ENCODE measurements at regions not wholly inside any gene's neighbourhood (a gene's known extent, or its start where the extent isn't known, plus 50 kb on each side); places are given as distances from the start of the nearest gene placed in this dataset.
"Not testable (repeated sequence)": the region's sequence is repeated elsewhere in the genome, so short reads cannot be mapped to it uniquely, and the experiment has no call there.

- DNase-seq = no peak
Observed at GRCh38 chr5:13212886-13213285, 731.6 kb downstream of the DNAH5 start.

- no peak for DNase-seq
Observed at GRCh38 chr5:13211064-13211463, 733.4 kb downstream of the DNAH5 start.

GRCh38 chr5:13207112-13207511, 737.4 kb downstream of the DNAH5 start:
- DNase-seq = no peak

GRCh38 chr5:13201022-13201421, 743.5 kb downstream of the DNAH5 start:
- no peak for DNase-seq

GRCh38 chr5:13198226-13198625, 746.3 kb downstream of the DNAH5 start:
- DNase-seq = not testable (repeated sequence)

GRCh38 chr5:13189532-13189931, 755.0 kb downstream of the DNAH5 start:
- peak; percentile 62 for DNase-seq

- DNase-seq = peak; percentile 89
Observed at GRCh38 chr5:13188371-13188770, 756.1 kb downstream of the DNAH5 start.

GRCh38 chr5:13187186-13187585, 757.3 kb downstream of the DNAH5 start:
- DNase-seq = no peak

GRCh38 chr5:13186177-13186576, 758.3 kb downstream of the DNAH5 start:
- peak; percentile 92 for DNase-seq

- no peak for DNase-seq
Observed at GRCh38 chr5:13179407-13180087, 764.9 kb downstream of the DNAH5 start.

- DNase-seq = no peak
Observed at GRCh38 chr5:13143630-13144029, 800.9 kb downstream of the DNAH5 start.

GRCh38 chr5:13143214-13143613, 801.3 kb downstream of the DNAH5 start:
- DNase-seq = no peak

GRCh38 chr5:13133951-13134350, 810.5 kb downstream of the DNAH5 start:
- DNase-seq = no peak

- peak; percentile 17 for DNase-seq
Observed at GRCh38 chr5:13115476-13115875, 829.0 kb downstream of the DNAH5 start.

- no peak for DNase-seq
Observed at GRCh38 chr5:13108265-13108664, 836.2 kb downstream of the DNAH5 start.

- DNase-seq = no peak
Observed at GRCh38 chr5:13107537-13107936, 837.0 kb downstream of the DNAH5 start.

GRCh38 chr5:13081116-13081515, 863.4 kb downstream of the DNAH5 start:
- no peak for DNase-seq

GRCh38 chr5:13072936-13073335, 871.6 kb downstream of the DNAH5 start:
- DNase-seq = not testable (repeated sequence)

GRCh38 chr5:13063088-13063487, 881.4 kb downstream of the DNAH5 start:
- no peak for DNase-seq

GRCh38 chr5:13045897-13046551, 898.5 kb downstream of the DNAH5 start:
- no peak for DNase-seq

- DNase-seq = no peak
Observed at GRCh38 chr5:13034061-13034460, 910.4 kb downstream of the DNAH5 start.

GRCh38 chr5:13029211-13029610, 915.3 kb downstream of the DNAH5 start:
- no peak for DNase-seq

- no peak for DNase-seq
Observed at GRCh38 chr5:13027874-13028273, 916.6 kb downstream of the DNAH5 start.

- no peak for DNase-seq
Observed at GRCh38 chr5:13019729-13020128, 924.8 kb downstream of the DNAH5 start.

GRCh38 chr5:13003457-13003856, 941.0 kb downstream of the DNAH5 start:
- DNase-seq = no peak
